Uterus (tissue), 2 donors: ENCODE measurements at regions not wholly inside any gene's neighbourhood (a gene's known extent, or its start where the extent isn't known, plus 50 kb on each side); places are given as distances from the start of the nearest gene placed in this dataset.

Experiments
- POLR2A ChIP-seq, 2 donors: fragments of 450-650 bp; IDR thresholded peaks; one replicate each; pipeline ENCODE4 v1.6.1; 2016; ENCODE audit warnings: antibody characterized with exemption in 2 of 2, mild to moderate bottlenecking in 1 of 2, moderate library complexity in 1 of 2
- TF ChIP-seq, protein P1 (sequence below), 4 experiments: fragments of 200-600 bp in 2 of 4; fragments of 450-650 bp in 2 of 4; sonication (generic) in 2 of 4; IDR thresholded peaks; one replicate each; pipeline ENCODE4 v1.5.1; 2016 to 2019; ENCODE audit warnings: antibody characterized with exemption in 4 of 4, mild to moderate bottlenecking in 2 of 4, moderate library complexity in 1 of 4

DNA sequence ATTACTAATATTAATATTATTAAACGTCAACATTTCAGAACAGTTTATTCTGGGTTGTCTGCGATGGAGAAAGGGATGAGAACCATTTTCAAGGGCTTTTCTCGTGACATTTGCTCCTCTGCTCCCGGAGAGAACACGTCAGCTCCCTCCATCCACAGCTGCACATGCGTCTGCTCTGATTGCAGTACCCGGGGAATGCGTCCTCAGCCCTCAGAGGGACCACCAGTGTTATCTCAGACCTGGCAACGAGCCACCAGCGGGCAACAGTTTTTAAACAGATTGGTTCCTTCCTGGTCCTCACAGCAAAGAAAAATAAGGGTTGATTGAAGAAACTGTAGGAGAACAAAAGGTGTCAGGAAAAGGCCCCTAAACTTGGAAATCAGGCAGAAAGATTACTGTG lies 202.2 kb upstream of the ADAMTS9 start:
- no peak for TF ChIP-seq POLR2A (IDR thresholded peaks at IDR 0.05)
- TF ChIP-seq, protein P1, sequence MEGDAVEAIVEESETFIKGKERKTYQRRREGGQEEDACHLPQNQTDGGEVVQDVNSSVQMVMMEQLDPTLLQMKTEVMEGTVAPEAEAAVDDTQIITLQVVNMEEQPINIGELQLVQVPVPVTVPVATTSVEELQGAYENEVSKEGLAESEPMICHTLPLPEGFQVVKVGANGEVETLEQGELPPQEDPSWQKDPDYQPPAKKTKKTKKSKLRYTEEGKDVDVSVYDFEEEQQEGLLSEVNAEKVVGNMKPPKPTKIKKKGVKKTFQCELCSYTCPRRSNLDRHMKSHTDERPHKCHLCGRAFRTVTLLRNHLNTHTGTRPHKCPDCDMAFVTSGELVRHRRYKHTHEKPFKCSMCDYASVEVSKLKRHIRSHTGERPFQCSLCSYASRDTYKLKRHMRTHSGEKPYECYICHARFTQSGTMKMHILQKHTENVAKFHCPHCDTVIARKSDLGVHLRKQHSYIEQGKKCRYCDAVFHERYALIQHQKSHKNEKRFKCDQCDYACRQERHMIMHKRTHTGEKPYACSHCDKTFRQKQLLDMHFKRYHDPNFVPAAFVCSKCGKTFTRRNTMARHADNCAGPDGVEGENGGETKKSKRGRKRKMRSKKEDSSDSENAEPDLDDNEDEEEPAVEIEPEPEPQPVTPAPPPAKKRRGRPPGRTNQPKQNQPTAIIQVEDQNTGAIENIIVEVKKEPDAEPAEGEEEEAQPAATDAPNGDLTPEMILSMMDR (IDR thresholded peaks at IDR 0.05) = no peak
